Activated naive CD8-positive, alpha-beta T cell treated with anti-CD3 and anti-CD28 coated beads for 36 hours (primary cell): ENCODE measurements at regions not wholly inside any gene's neighbourhood (a gene's known extent, or its start where the extent isn't known, plus 50 kb on each side); places are given as distances from the start of the nearest gene placed in this dataset.

Source experiments
- DNase-seq: peaks from one replicate; pipeline ENCODE4 v3.0.0; 2021
- H3K27ac Mint-ChIP-seq: one replicate; pipeline ENCODE4 v1.8.0; 2022; ENCODE audit warnings: mild to moderate bottlenecking, moderate library complexity, mixed read lengths
- H3K27me3 Mint-ChIP-seq: one replicate; pipeline ENCODE4 v1.8.0; 2022; ENCODE audit warnings: mild to moderate bottlenecking, mixed read lengths
- H3K36me3 Mint-ChIP-seq: one replicate; pipeline ENCODE4 v1.8.0; 2021; ENCODE audit warnings: mild to moderate bottlenecking, mixed read lengths
- H3K4me1 Mint-ChIP-seq: one replicate; pipeline ENCODE4 v1.8.0; 2021; ENCODE audit warnings: mixed read lengths
- H3K4me3 Mint-ChIP-seq: one replicate; pipeline ENCODE4 v1.8.0; 2022; ENCODE audit warnings: mild to moderate bottlenecking, moderate library complexity, mixed read lengths
- H3K9me3 Mint-ChIP-seq: one replicate; pipeline ENCODE4 v1.8.0; 2022; ENCODE audit warnings: mixed read lengths

DNA sequence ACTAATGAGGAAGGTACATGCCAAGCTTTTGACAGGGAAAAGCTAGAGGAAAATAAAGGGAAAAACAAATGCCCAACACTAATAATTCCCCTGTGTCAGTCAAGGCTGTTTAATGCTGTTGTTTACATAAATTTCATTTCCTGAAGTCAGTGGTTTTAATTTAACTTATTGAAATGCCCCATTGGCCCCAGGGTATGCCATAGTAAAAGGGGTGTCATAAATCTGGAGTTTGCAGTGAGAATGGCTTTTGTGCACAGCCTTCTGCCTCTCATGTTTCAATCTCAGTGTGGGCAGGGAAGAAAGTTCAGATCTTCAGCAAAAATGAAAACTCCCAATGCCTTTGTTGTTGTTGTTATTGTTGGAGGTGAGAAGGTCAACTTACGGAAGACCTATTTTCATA is 550.1 kb upstream of the DCC start:
- peaks cover 5% of the 10 kb centered on the region for H3K9me3 Mint-ChIP-seq
- no peaks in the 10 kb centered on the region for H3K36me3 Mint-ChIP-seq
- H3K27me3 Mint-ChIP-seq = no peaks in the 10 kb centered on the region
- no peak overlapping the region for H3K27ac Mint-ChIP-seq
- no peak overlapping the region for H3K4me3 Mint-ChIP-seq
- no peaks in the 10 kb centered on the region for H3K4me1 Mint-ChIP-seq
- DNase-seq = no peak

DNA sequence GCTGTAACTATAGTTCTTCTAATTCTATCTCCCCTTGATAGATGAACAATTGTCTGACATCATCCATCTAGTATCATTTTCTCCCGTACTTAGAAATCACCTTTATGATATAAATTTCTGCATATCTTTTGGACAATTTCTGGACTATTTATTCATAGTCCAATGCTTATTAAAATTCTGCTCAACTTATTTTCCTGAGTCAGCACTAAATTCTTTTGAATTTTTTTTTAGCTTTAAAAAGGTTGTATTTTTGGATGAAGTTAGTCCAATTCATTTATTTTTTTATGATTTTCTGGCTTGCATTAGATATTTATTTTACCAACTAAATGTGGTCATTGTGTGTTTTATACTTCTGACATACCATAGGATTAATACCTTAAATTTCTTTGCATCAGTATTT is 538.5 kb upstream of the DCC start:
- no peak overlapping the region for H3K27ac Mint-ChIP-seq
- DNase-seq = no peak
- H3K27me3 Mint-ChIP-seq = no peaks in the 10 kb centered on the region
- peaks cover 1% of the 10 kb centered on the region for H3K9me3 Mint-ChIP-seq
- no peaks in the 10 kb centered on the region for H3K36me3 Mint-ChIP-seq
- H3K4me1 Mint-ChIP-seq = no peaks in the 10 kb centered on the region
- H3K4me3 Mint-ChIP-seq = no peak overlapping the region

DNA sequence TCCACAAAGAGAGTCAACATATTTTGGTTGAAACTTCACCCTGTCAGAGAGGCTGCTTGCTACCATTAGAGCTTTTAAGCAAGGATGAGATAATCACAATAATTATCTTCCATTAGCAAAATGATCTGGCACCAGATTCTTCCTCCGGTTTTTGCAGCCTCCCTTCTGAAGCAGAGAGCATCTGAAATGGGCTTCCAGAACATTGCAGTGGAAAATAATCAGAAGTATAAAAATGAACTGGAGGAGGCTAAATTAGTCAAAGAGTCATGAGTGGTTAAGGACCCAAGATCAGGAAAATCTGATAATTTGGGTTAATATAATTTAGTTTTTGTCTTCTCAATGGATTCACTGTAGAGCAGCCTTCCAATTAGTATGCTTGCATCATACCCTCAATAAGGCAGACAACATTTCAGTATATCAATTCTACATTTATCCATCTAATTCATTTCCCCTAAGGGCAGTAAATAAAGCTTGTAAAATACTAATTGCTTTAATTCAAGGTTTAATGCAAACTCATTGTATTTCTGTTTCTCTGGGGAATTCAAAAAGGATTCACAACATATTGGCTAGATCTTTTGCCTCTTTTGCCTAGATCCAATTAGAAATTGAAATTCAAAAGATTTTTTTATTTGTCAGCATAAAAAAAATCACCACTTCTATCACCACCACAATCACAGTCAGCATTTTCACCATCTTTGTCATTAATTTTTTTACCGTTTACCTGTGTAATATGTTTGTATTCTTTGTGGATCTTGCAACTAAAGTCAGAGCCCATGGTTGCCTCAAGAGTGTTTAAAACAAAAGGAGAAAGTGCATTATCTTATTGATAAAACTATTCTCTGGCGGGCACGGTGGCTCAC is 537.2 kb upstream of the DCC start:
- DNase-seq = no peak
- H3K27me3 Mint-ChIP-seq = no peaks in the 10 kb centered on the region
- no peaks in the 10 kb centered on the region for H3K36me3 Mint-ChIP-seq
- no peak overlapping the region for H3K4me3 Mint-ChIP-seq
- no peaks in the 10 kb centered on the region for H3K4me1 Mint-ChIP-seq
- H3K9me3 Mint-ChIP-seq = peaks cover 1% of the 10 kb centered on the region
- H3K27ac Mint-ChIP-seq = no peak overlapping the region

DNA sequence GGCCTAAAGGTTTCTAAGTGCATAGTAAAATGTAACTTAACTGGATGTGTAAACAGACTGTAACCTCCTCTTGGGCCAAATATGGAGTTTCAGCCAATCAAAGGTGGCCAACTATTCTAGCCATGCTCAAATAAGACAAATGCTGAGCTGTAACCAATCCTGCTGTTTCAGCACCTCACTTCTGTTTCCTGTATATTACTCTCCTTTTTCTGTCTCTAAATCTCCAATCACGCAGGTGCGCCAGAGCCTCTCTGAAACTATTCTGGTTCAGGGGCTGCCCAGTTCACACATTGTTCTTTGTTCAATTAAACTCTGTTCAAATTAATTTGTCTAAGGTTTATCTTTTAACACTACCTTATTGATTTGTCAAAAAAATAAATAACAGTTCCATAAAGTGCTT is 532.7 kb upstream of the DCC start:
- no peak overlapping the region for H3K4me3 Mint-ChIP-seq
- H3K27me3 Mint-ChIP-seq = peaks cover 5% of the 10 kb centered on the region
- no peaks in the 10 kb centered on the region for H3K36me3 Mint-ChIP-seq
- no peak overlapping the region for H3K27ac Mint-ChIP-seq
- no peaks in the 10 kb centered on the region for H3K9me3 Mint-ChIP-seq
- no peak for DNase-seq
- no peaks in the 10 kb centered on the region for H3K4me1 Mint-ChIP-seq

DNA sequence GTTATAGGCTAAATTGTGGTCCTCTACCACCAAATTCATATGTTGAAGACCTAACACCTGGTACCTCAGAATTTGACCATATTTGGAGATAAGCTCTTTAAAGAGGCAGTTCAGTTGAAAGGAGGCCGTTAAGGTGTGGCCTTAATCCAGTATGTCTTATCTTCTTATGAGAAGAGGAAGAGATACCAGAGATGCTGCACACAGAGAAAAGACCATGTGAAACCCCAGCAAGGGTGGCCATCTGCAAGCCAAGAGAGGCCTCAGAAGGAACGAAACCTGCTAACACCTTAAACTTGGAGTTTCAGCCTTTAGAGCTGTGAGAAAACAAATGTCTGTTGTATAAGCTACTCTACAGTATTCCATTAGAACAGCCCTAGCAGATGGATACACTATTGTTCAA is 528.1 kb upstream of the DCC start:
- Mint-ChIP-seq H3K36me3 (no peaks in the 10 kb centered on the region), H3K27ac (no peak overlapping the region), H3K27me3 (peaks cover 5% of the 10 kb centered on the region), H3K4me3 (no peak overlapping the region), H3K9me3 (no peaks in the 10 kb centered on the region), H3K4me1 (no peaks in the 10 kb centered on the region)
- no peak for DNase-seq

DNA sequence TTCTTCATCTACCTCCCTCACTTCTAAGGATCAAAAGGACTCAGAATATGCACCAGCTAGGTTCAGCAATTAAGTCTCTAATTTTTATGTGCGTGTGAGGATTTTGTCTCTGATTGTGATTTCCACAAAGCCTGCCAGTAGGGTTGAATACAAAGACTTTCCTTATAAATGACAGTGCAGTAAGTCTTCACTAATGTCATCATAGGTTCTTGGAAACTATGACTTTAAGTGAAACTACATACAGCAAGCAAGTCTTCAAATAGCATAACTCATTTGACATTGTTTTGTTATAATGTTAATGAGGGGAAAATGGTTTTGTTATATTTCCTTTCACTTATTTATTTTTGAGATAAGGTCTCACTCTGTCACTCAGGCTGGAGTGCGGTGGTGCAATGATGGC is 526.3 kb upstream of the DCC start:
- Mint-ChIP-seq H3K27me3 (peaks cover 1% of the 10 kb centered on the region), H3K9me3 (no peaks in the 10 kb centered on the region), H3K4me1 (no peaks in the 10 kb centered on the region), H3K4me3 (no peak overlapping the region), H3K27ac (no peak overlapping the region), H3K36me3 (no peaks in the 10 kb centered on the region)
- DNase-seq = no peak

DNA sequence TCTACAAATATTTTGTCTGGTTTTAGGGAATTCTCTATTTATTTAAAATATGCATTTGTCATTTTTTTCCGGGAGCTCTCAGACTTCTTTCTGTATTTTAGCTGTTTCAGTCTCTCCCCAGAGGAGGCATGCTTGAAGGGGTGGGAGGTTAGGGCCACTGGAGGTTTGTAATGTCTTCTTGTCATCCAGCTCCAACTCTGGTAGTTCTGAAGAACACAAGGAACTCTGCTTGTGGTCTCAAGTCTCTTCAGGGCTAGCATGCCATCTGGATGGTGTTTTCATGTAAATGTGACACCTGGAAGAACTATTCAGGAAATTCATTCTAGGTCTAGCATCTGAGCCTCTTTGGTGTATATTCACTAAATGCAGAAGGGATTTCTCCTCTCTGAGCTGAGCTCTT is 518.4 kb upstream of the DCC start:
- DNase-seq = no peak
- H3K4me1 Mint-ChIP-seq = no peaks in the 10 kb centered on the region
- H3K4me3 Mint-ChIP-seq = no peak overlapping the region
- H3K27me3 Mint-ChIP-seq = no peaks in the 10 kb centered on the region
- H3K9me3 Mint-ChIP-seq = no peaks in the 10 kb centered on the region
- H3K27ac Mint-ChIP-seq = no peak overlapping the region
- no peaks in the 10 kb centered on the region for H3K36me3 Mint-ChIP-seq

DNA sequence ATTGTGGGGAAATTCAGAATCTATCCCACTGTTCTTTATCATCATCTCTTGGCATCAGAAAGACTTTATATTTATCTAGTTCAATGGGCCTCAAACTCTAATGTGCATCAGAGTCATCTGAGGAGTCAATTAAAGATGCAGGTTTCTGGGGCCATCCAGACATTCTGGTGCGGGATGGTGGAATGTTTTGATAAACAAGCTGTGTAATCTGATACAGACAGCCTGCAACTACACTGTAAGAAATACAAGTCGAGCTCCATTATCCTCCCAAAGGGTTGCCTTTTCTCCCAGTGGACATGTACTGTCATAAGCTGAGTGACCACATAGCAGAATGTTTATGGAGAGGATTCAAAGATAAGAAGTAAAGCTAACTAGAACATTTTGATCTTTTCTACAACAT is 515.3 kb upstream of the DCC start:
- Mint-ChIP-seq H3K4me3 (no peak overlapping the region), H3K36me3 (no peaks in the 10 kb centered on the region), H3K27ac (no peak overlapping the region)

DNA sequence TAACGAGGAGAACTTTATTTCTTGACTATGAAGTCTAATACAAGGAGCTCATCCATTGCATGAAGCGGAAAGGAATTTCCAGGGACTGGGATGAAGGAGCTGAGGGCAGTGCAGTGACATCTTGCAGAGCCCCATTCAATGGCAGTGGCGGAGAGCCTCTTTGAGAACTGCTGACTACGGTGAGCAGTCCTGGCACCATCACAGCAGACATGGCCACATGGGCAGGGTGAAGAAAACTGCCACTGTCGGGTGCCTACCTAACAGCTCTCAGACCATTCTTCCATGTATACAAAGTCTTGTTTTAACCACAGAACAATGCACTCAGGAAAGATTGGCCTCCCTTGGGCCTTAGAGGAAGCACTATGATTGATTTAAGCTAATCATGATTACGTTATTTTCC is 506.1 kb upstream of the DCC start:
- Mint-ChIP-seq H3K36me3 (no peaks in the 10 kb centered on the region), H3K9me3 (peaks cover under 1% of the 10 kb centered on the region), H3K27ac (no peak overlapping the region), H3K27me3 (no peaks in the 10 kb centered on the region), H3K4me1 (no peaks in the 10 kb centered on the region), H3K4me3 (no peak overlapping the region)
- DNase-seq = no peak

More for the DNA sequence above, 515.3 kb upstream of the DCC start:
- Mint-ChIP-seq H3K4me1 (no peaks in the 10 kb centered on the region), H3K27me3 (peaks cover 3% of the 10 kb centered on the region), H3K9me3 (peaks cover 4% of the 10 kb centered on the region)
- DNase-seq = no peak

DNA sequence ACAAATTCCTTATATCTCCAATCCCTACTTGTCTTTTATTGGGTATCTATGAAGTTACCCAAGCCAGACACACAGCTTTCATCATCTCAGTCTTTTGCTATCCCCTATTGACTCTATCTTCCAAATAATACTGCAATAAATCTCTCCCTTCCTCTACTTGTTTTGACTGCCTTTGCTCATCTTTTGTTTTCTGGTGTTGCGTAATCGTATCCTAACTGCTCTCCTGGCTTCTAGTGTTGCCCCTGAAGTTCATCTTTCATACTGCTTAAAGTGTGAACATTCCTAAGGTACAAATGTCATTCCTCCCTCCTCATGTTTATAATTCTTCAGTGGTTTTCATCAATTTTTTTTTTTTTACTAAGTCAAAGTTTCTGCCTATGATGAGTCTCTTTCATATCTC is 491.3 kb upstream of the DCC start:
- Mint-ChIP-seq H3K36me3 (no peaks in the 10 kb centered on the region), H3K27ac (no peak overlapping the region)

DNA sequence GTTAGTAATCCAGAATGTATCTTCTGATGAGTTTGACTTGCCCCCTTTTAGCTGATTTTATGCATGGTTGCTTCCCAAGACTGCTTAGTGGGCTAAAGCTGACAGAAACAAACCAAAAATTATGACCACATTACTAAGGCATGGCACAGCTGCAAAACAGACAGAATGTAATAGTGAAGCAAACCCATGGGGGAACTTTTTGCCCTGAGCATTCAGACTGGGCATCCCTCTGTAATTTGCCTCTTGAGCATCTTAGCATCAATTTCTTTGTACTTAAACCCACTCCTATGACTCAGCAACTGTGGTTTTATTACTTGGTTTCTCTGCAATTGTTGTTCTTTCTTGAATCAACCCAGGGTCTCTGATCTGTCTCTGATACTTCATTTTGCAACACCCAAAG is 487.3 kb upstream of the DCC start:
- no peak overlapping the region for H3K27ac Mint-ChIP-seq
- no peak for DNase-seq
- H3K36me3 Mint-ChIP-seq = no peaks in the 10 kb centered on the region
- H3K4me3 Mint-ChIP-seq = no peak overlapping the region
- peaks cover 6% of the 10 kb centered on the region for H3K9me3 Mint-ChIP-seq
- H3K4me1 Mint-ChIP-seq = no peaks in the 10 kb centered on the region
- H3K27me3 Mint-ChIP-seq = no peaks in the 10 kb centered on the region

More for the DNA sequence above, 491.3 kb upstream of the DCC start:
- Mint-ChIP-seq H3K27me3 (no peaks in the 10 kb centered on the region), H3K9me3 (peaks cover 13% of the 10 kb centered on the region), H3K4me1 (no peaks in the 10 kb centered on the region), H3K4me3 (peak overlapping the region; percentile 7)
- no peak for DNase-seq

DNA sequence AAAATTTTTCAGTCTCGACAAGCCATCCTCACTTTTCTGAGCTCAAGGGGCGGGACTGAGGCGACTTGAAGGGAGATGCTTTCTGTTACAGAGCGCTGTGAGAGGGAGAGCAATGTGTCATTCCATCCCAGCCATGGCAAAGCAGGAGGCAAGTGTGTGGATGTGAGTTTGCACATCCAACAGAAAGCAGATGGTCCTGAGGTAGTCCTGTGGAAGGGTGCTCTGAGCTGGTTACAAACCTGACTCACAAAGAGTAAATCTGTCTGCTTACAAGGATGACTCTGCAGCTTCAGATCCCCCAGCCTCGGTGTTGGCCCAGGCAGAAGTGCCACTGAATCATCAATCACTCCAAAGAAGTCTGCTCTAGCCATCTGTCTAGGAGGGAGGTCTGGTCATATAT is 482.0 kb upstream of the DCC start:
- Mint-ChIP-seq H3K9me3 (no peaks in the 10 kb centered on the region), H3K27me3 (no peaks in the 10 kb centered on the region), H3K36me3 (no peaks in the 10 kb centered on the region), H3K4me3 (no peak overlapping the region), H3K4me1 (no peaks in the 10 kb centered on the region), H3K27ac (no peak overlapping the region)
- DNase-seq = no peak

DNA sequence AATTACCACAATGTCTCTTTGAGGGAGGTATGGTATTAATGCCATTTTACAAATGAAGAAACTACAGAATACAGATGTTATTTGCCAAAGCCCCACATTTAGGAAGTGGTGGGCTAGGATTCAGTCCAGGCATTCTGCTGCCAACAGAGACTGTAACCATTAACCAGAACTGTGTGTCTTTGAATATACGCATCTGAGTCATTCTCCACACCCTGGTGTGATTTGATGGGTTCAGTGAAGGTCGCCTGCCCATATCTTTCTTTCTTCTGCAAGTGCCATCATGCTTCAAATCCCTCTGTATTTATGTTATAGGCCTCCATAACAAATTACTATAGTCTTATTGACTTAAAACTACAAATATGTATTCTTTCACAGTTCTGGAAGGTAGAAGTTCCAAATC is 479.0 kb upstream of the DCC start:
- H3K27ac Mint-ChIP-seq = no peak overlapping the region
- no peaks in the 10 kb centered on the region for H3K27me3 Mint-ChIP-seq
- DNase-seq = no peak
- H3K4me3 Mint-ChIP-seq = no peak overlapping the region
- H3K9me3 Mint-ChIP-seq = no peaks in the 10 kb centered on the region
- no peaks in the 10 kb centered on the region for H3K36me3 Mint-ChIP-seq
- no peaks in the 10 kb centered on the region for H3K4me1 Mint-ChIP-seq

DNA sequence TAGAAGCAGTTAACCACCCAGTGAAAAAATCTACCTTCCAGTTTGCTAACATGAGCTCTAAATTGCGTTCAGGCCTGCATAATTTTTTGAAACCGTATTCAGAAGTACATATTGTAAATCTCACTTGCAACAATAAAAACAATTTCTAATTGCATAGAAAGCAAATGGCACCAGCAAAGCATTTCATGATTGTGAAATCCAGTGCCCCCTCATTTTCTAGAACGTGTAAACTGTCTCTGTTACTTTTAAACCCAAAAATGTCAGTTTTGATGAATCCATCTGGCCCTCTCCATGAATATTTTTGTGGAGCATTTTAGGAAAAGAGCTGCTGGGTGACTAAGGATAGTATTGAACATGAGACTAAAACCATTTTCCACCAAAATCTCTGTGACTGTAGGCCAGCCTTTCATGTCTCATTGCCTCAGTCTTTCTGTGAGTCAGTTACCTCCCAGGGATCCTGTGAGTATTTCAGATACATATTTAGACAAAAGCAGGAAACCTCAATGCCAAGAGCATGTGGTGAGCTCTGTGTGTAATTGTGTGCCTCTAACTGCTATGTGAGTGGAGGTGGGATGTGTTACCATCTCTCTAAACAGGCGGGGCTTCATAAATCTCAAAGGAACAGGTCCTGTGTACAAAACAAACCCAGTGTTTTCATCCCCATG is 477.8 kb upstream of the DCC start:
- no peak for DNase-seq
- no peaks in the 10 kb centered on the region for H3K4me1 Mint-ChIP-seq
- peaks cover under 1% of the 10 kb centered on the region for H3K9me3 Mint-ChIP-seq
- no peaks in the 10 kb centered on the region for H3K36me3 Mint-ChIP-seq
- H3K27me3 Mint-ChIP-seq = no peaks in the 10 kb centered on the region
- H3K27ac Mint-ChIP-seq = no peak overlapping the region
- no peak overlapping the region for H3K4me3 Mint-ChIP-seq

DNA sequence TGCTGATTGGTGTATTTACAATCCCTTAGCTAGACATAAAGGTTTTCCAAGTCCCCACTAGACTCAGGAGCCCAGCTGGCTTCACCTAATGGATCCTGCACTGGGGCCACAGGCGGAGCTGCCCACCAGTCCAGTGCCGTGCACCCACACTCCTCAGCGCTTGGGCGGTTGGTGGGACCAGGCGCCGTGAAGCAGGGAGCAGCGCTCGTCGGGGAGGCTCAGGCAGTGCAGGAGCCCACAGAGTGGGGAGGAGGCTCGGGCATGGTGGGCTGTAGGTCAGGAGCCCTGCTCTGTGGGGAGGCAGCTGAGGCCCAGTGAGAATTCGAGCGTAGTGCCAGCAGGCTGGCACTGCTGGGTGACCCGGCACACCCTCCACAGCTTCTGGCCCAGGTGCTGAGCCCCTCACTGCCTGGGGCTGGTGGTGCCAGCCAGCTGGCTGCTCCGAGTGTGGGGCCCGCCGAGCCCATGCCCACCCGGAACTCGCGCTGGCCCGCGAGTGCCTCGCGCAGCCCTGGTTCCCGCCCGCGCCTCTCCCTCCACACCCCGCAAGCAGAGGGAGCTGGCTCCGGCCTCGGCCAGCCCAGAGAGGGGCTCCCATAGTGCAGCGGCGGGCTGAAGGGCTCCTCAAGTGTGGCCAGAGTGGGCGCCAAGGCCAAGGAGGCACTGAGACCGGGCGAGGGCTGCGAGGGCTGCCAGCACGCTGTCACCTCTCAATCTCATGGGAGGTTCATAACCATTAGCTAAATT is 475.6 kb upstream of the DCC start:
- H3K4me1 Mint-ChIP-seq = no peaks in the 10 kb centered on the region
- H3K27ac Mint-ChIP-seq = no peak overlapping the region
- H3K36me3 Mint-ChIP-seq = no peaks in the 10 kb centered on the region
- DNase-seq = no peak
- H3K27me3 Mint-ChIP-seq = no peaks in the 10 kb centered on the region
- no peak overlapping the region for H3K4me3 Mint-ChIP-seq
- H3K9me3 Mint-ChIP-seq = peaks cover 4% of the 10 kb centered on the region
